HL-60 (cell line): ENCODE measurements at regions not wholly inside any gene's neighbourhood (a gene's known extent, or its start where the extent isn't known, plus 50 kb on each side); places are given as distances from the start of the nearest gene placed in this dataset.

ENCODE experiments used
- DNase-seq, 2 experiments: peaks; one replicate each; pipeline ENCODE4 v3.0.0-alpha.2; 2010 to 2020; ENCODE audit warnings: low read depth in 1 of 2, low spot score in 1 of 2
- H3K27ac ChIP-seq: fragments of 250-450 bp; sonication (Bioruptor Pico); replicated peaks from 2 replicates; pipeline ENCODE4 v1.5.1; 2020; ENCODE audit warnings: mild to moderate bottlenecking, moderate library complexity
- H3K27me3 ChIP-seq: fragments of 250-450 bp; sonication (Bioruptor Pico); 2 replicates; pipeline ENCODE4 v1.5.1; 2021; ENCODE audit warnings: mild to moderate bottlenecking, moderate library complexity; ENCODE audit not compliant: insufficient read depth, poor library complexity, severe bottlenecking
- H3K4me3 ChIP-seq: replicated peaks from 2 replicates; pipeline ENCODE4 v1.5.1; 2011; ENCODE audit warnings: mild to moderate bottlenecking, control low read depth, low read length; ENCODE audit not compliant: insufficient read depth
- CTCF ChIP-seq: IDR thresholded peaks from one replicate; pipeline ENCODE4 v1.5.1; 2011; ENCODE audit warnings: low read length, control low read depth, inconsistent platforms; ENCODE audit not compliant: insufficient read depth
- GABPA ChIP-seq: IDR thresholded peaks from 2 replicates; pipeline ENCODE4 v1.6.1; 2012; ENCODE audit warnings: low read depth
- POLR2AphosphoS5 ChIP-seq: IDR thresholded peaks from 2 replicates; pipeline ENCODE4 v1.6.1; 2012; ENCODE audit warnings: low read depth
- REST ChIP-seq: IDR thresholded peaks from 2 replicates; pipeline ENCODE4 v1.6.1; 2012; ENCODE audit warnings: low read depth; ENCODE audit not compliant: insufficient replicate concordance
- SPI1 ChIP-seq: IDR thresholded peaks from 2 replicates; pipeline ENCODE4 v1.6.1; 2012; ENCODE audit warnings: low read depth, mild to moderate bottlenecking, borderline replicate concordance

DNA sequence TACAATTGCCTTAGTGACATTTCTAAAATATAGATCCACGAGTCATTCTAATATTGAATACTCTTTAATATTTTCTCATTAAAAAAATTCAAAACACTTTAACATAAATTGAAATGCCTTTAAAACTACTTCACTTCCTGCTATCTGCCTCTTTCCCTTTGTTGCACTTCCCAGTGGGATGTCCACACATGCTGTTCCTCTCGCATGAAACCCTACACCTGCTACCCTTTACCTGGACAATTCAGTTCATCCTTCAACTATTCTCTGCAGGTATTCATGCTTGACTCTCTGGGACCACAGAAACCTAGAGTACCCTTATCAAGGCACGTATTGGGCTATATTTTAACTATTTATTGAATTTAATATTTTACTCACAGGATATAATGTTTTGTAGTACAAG lies 373.3 kb upstream of the GALNT5 start:
- no peak for DNase-seq

DNA sequence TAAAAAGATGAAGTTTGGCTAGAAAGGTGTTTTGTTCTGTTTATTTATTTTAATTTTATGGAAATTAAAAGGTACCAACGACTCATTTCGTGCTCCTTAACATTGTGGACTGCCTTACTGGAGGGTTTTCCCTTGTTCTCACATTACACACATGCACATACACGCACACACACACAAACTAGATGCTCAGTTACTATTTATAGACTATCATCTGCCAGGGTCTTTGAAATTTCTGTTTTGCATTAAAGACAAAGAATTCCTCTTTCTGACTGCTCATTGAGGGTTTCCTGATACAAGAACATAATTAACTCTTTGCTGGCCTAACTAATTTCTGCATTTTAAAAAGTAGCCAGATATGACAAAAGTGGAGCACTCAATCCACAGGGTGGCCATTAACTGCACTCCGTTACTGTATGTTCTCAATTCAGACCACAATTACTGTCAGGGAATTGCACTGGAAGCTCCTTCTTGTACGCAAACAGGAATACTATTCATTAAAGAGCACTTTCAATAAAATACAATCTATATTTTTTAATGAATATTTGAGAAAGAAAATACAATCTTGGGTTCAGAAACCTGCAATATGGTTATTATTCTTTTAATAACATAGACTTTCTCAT lies 366.9 kb upstream of the GALNT5 start:
- no peak for TF ChIP-seq SPI1
- no peak for TF ChIP-seq CTCF
- TF ChIP-seq GABPA = no peak
- TF ChIP-seq REST = no peak
- TF ChIP-seq POLR2AphosphoS5 = no peak
- Histone ChIP-seq H3K4me3 (no peak overlapping the region), H3K27me3 (peaks cover 20% of the 10 kb centered on the region), H3K27ac (no peak overlapping the region)
- DNase-seq = no peak

More for the DNA sequence above, 373.3 kb upstream of the GALNT5 start:
- TF ChIP-seq REST (no peak), GABPA (no peak)
- Histone ChIP-seq H3K4me3 (no peak overlapping the region), H3K27me3 (no peaks in the 10 kb centered on the region), H3K27ac (no peak overlapping the region)

DNA sequence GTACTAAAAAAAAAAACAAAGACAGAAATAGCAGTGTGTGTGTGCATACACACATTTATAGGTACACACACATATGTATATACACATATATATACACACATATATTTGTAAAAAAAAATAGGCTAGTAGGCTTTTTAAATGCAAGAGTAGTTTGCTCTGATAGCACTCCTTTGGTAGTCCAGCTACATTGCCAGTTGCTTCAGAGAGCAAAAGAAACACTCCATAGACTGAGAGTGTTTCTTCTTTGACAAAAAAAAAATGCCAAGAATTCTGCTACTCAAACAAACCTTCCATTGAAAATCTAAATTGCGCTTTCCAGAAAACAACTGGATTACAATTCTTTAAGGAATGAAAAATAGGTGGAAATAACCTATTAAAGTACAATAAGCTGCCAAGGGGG lies 365.9 kb upstream of the GALNT5 start:
- DNase-seq = no peak
- H3K27me3 ChIP-seq = peaks cover 23% of the 10 kb centered on the region

More for the DNA sequence above, 365.9 kb upstream of the GALNT5 start:
- no peak overlapping the region for H3K27ac ChIP-seq
- no peak overlapping the region for H3K4me3 ChIP-seq
- TF ChIP-seq CTCF = no peak
- no peak for TF ChIP-seq REST
- no peak for TF ChIP-seq SPI1
- no peak for TF ChIP-seq GABPA
- TF ChIP-seq POLR2AphosphoS5 = no peak
